DOHH2 (cell line): ENCODE measurements at regions not wholly inside any gene's neighbourhood (a gene's known extent, or its start where the extent isn't known, plus 50 kb on each side); places are given as distances from the start of the nearest gene placed in this dataset.
"Not testable (repeated sequence)": the region's sequence is repeated elsewhere in the genome, so short reads cannot be mapped to it uniquely, and the experiment has no call there.

ENCODE experiments used
- CTCF ChIP-seq: fragments of 200-600 bp; sonication (generic); IDR thresholded peaks from one replicate; pipeline ENCODE4 v1.5.1; 2014; ENCODE audit warnings: antibody characterized with exemption, mild to moderate bottlenecking, low read depth, low read length; ENCODE audit not compliant: poor library complexity, severe bottlenecking
- EZH2phosphoT487 ChIP-seq: fragments of 200-600 bp; sonication (generic); IDR thresholded peaks from 2 replicates; pipeline ENCODE4 v1.6.1; 2017; ENCODE audit warnings: borderline replicate concordance, mild to moderate bottlenecking, antibody characterized with exemption, low read length, moderate library complexity, mixed read lengths

DNA sequence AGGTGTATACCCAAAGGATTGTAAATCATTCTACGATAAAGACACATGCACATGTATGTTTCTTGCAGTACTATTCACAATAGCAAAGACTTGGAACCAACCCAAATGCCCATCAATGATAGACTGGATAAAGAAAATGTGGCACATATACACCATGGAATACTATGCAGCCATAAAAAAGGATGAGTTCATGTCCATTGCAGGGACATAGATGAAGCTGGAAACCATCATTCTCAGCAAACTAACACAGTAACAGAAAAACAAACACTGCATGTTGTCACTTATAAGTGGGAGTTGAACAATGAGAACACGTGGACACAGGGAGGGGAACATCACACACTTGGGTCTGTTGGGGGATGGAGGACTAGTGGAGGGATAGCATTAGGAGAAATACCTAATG, 530.4 kb upstream of the SGO1 start:
- not testable (repeated sequence) for TF ChIP-seq EZH2phosphoT487, CTCF
